ENCODE measurements at regions not wholly inside any gene's neighbourhood (a gene's known extent, or its start where the extent isn't known, plus 50 kb on each side); places are given as distances from the start of the nearest gene placed in this dataset.
"Not testable (repeated sequence)": the region's sequence is repeated elsewhere in the genome, so short reads cannot be mapped to it uniquely, and the experiment has no call there.

DNA sequence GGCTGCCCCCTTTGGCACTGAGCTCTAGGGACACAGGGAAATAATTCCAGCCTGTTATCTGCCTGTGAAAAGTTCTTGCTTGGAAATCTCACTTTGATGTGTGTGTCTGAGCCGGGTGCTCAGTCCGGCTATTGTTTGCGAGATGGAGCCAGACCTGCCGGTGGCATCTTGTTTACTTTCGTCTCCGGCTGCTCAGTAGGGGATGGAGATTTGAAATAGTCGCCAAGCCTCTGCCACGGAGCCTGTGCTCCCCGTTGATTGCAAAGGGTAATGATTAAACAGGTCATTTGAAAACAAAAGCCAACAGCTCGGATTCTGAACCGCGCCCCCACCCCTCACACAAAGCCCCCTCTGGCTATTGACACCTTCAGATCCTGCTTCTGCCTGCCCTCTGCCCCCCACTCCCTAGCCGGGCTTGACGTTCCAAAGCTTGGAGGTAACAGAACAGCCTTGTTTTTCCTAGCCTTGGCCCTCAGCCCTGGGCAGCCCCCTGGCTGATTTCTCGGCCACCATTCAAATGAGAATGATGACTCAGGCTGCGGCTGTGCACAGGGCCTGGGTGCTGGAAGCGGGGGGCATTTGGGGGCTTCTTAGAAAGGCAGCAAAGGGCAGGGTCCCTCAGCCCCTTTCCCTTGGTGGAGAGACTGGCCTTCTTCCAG, 70.8 kb upstream of the SPDYE9 start (continued):
- TF ChIP-seq, protein P1, sequence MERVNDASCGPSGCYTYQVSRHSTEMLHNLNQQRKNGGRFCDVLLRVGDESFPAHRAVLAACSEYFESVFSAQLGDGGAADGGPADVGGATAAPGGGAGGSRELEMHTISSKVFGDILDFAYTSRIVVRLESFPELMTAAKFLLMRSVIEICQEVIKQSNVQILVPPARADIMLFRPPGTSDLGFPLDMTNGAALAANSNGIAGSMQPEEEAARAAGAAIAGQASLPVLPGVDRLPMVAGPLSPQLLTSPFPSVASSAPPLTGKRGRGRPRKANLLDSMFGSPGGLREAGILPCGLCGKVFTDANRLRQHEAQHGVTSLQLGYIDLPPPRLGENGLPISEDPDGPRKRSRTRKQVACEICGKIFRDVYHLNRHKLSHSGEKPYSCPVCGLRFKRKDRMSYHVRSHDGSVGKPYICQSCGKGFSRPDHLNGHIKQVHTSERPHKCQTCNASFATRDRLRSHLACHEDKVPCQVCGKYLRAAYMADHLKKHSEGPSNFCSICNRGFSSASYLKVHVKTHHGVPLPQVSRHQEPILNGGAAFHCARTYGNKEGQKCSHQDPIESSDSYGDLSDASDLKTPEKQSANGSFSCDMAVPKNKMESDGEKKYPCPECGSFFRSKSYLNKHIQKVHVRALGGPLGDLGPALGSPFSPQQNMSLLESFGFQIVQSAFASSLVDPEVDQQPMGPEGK (CRISPR knock-in tag; IDR thresholded peaks at IDR 0.05), result peak; percentile 72
- TF ChIP-seq FOXA1 (IDR thresholded peaks at IDR 0.05); CREM (CRISPR knock-in tag; IDR thresholded peaks at IDR 0.05): not testable (repeated sequence)
- TF ChIP-seq FOXA1 (CRISPR knock-in tag; IDR thresholded peaks at IDR 0.05) (peak; percentile 91), HMG20A (CRISPR knock-in tag; IDR thresholded peaks at IDR 0.05; ENCODE audit: borderline replicate concordance) (0 out of 2 replicates have a peak, but pooled peaks have one; percentile 26), FOXK1 (CRISPR knock-in tag; IDR thresholded peaks at IDR 0.05; ENCODE audit: borderline replicate concordance, low read depth) (peak; percentile 72; the same call in 1 of the 2 replicates), NR2F6 (IDR thresholded peaks at IDR 0.05) (peak; percentile 44; the same call in 1 of the 2 replicates), NR2F6 (CRISPR knock-in tag; IDR thresholded peaks at IDR 0.05) (peak; percentile 57; the same call in 1 of the 2 replicates), THAP11 (CRISPR knock-in tag; IDR thresholded peaks at IDR 0.05) (peak; percentile 70), ZNF263 (CRISPR knock-in tag; IDR thresholded peaks at IDR 0.05) (peak; percentile 68), ERF (CRISPR knock-in tag; IDR thresholded peaks at IDR 0.05) (peak; percentile 35; the same call in 1 of the 2 replicates), ETV5 (CRISPR knock-in tag; IDR thresholded peaks at IDR 0.05; ENCODE audit: borderline replicate concordance) (peak; percentile 33; the same call in 1 of the 2 replicates), SOX5 (CRISPR knock-in tag; IDR thresholded peaks at IDR 0.05; ENCODE audit: borderline replicate concordance) (peak; percentile 95), RARA (CRISPR knock-in tag; IDR thresholded peaks at IDR 0.05) (peak; percentile 52), FOXO1 (CRISPR knock-in tag; IDR thresholded peaks at IDR 0.05) (peak; percentile 34; the same call in 1 of the 2 replicates), CREM (IDR thresholded peaks at IDR 0.05) (peak; percentile 20; the same call in 1 of the 2 replicates), KLF16 (CRISPR knock-in tag; IDR thresholded peaks at IDR 0.05) (0 out of 4 replicates have a peak, but pooled peaks of 1 of the 2 experiments have one; percentile 29), SAP130 (CRISPR knock-in tag; IDR thresholded peaks at IDR 0.05; ENCODE audit: low read depth) (peak; percentile 82), RXRB (CRISPR knock-in tag; IDR thresholded peaks at IDR 0.05; ENCODE audit: borderline replicate concordance) (peak; percentile 28; the same call in 1 of the 2 replicates), BCL6 (CRISPR knock-in tag; IDR thresholded peaks at IDR 0.05) (peak; percentile 39; the same call in 1 of the 2 replicates), HOXA3 (CRISPR knock-in tag; IDR thresholded peaks at IDR 0.05) (peak; percentile 20; the same call in 1 of the 2 replicates), RXRA (CRISPR knock-in tag; IDR thresholded peaks at IDR 0.05) (peak; percentile 44; the same call in 1 of the 2 replicates), KAT8 (CRISPR knock-in tag; IDR thresholded peaks at IDR 0.05) (peak; percentile 28; the same call in 1 of the 2 replicates), FOXA3 (CRISPR knock-in tag; IDR thresholded peaks at IDR 0.05) (peak; percentile 85)
- TF ChIP-seq, protein P2, sequence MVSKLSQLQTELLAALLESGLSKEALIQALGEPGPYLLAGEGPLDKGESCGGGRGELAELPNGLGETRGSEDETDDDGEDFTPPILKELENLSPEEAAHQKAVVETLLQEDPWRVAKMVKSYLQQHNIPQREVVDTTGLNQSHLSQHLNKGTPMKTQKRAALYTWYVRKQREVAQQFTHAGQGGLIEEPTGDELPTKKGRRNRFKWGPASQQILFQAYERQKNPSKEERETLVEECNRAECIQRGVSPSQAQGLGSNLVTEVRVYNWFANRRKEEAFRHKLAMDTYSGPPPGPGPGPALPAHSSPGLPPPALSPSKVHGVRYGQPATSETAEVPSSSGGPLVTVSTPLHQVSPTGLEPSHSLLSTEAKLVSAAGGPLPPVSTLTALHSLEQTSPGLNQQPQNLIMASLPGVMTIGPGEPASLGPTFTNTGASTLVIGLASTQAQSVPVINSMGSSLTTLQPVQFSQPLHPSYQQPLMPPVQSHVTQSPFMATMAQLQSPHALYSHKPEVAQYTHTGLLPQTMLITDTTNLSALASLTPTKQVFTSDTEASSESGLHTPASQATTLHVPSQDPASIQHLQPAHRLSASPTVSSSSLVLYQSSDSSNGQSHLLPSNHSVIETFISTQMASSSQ (IDR thresholded peaks at IDR 0.05; ENCODE audit: low read depth), result peak; percentile 71
- TF ChIP-seq, protein P2 (CRISPR knock-in tag; IDR thresholded peaks at IDR 0.05; ENCODE audit: borderline replicate concordance), result not testable (repeated sequence)

Data from HepG2 (cell line).